Ishikawa (cell line): ENCODE measurements at regions not wholly inside any gene's neighbourhood (a gene's known extent, or its start where the extent isn't known, plus 50 kb on each side); places are given as distances from the start of the nearest gene placed in this dataset.

Experiments
- CREB1 ChIP-seq: IDR thresholded peaks from 2 replicates; pipeline ENCODE4 v1.6.1; 2012; ENCODE audit warnings: low read depth
- EP300 ChIP-seq: IDR thresholded peaks from 2 replicates; pipeline ENCODE4 v1.6.1; 2012; ENCODE audit warnings: borderline replicate concordance
- FOXM1 ChIP-seq: IDR thresholded peaks from 2 replicates; pipeline ENCODE4 v1.6.1; 2012; ENCODE audit warnings: low read depth, borderline replicate concordance
- RAD21 ChIP-seq: IDR thresholded peaks from 2 replicates; pipeline ENCODE4 v1.6.1; 2012; ENCODE audit warnings: low read depth
- TAF1 ChIP-seq: IDR thresholded peaks from 2 replicates; pipeline ENCODE4 v1.6.1; 2012; ENCODE audit warnings: low read depth, mild to moderate bottlenecking
- YY1 ChIP-seq: IDR thresholded peaks from 2 replicates; pipeline ENCODE4 v1.6.1; 2012; ENCODE audit warnings: low read depth
- TF ChIP-seq, protein P1 (sequence below): IDR thresholded peaks from 2 replicates; pipeline ENCODE4 v1.6.1; 2012
- TF ChIP-seq, protein P2 (sequence below): IDR thresholded peaks from 2 replicates; pipeline ENCODE4 v1.6.1; 2012; ENCODE audit warnings: low read depth, mild to moderate bottlenecking

GRCh38 chr9:16139774-16140173 is 586.9 kb downstream of the CCDC171 start:
- TF ChIP-seq YY1 = no peak
- no peak for TF ChIP-seq FOXM1
- no peak for TF ChIP-seq EP300
- TF ChIP-seq RAD21 = no peak
- no peak for TF ChIP-seq CREB1
- TF ChIP-seq TAF1 = no peak
- TF ChIP-seq, protein P1, sequence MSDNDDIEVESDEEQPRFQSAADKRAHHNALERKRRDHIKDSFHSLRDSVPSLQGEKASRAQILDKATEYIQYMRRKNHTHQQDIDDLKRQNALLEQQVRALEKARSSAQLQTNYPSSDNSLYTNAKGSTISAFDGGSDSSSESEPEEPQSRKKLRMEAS = no peak
- TF ChIP-seq, protein P2, sequence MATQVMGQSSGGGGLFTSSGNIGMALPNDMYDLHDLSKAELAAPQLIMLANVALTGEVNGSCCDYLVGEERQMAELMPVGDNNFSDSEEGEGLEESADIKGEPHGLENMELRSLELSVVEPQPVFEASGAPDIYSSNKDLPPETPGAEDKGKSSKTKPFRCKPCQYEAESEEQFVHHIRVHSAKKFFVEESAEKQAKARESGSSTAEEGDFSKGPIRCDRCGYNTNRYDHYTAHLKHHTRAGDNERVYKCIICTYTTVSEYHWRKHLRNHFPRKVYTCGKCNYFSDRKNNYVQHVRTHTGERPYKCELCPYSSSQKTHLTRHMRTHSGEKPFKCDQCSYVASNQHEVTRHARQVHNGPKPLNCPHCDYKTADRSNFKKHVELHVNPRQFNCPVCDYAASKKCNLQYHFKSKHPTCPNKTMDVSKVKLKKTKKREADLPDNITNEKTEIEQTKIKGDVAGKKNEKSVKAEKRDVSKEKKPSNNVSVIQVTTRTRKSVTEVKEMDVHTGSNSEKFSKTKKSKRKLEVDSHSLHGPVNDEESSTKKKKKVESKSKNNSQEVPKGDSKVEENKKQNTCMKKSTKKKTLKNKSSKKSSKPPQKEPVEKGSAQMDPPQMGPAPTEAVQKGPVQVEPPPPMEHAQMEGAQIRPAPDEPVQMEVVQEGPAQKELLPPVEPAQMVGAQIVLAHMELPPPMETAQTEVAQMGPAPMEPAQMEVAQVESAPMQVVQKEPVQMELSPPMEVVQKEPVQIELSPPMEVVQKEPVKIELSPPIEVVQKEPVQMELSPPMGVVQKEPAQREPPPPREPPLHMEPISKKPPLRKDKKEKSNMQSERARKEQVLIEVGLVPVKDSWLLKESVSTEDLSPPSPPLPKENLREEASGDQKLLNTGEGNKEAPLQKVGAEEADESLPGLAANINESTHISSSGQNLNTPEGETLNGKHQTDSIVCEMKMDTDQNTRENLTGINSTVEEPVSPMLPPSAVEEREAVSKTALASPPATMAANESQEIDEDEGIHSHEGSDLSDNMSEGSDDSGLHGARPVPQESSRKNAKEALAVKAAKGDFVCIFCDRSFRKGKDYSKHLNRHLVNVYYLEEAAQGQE = no peak
